Nephron (organoid): ENCODE measurements at regions not wholly inside any gene's neighbourhood (a gene's known extent, or its start where the extent isn't known, plus 50 kb on each side); places are given as distances from the start of the nearest gene placed in this dataset.
"Not testable (repeated sequence)": the region's sequence is repeated elsewhere in the genome, so short reads cannot be mapped to it uniquely, and the experiment has no call there.

Experiments used
- H3K27ac Mint-ChIP-seq, 3 experiments: 2 replicates each; pipeline ENCODE4 v1.8.0; 2020; ENCODE audit warnings: mixed read lengths in 3 of 3, mild to moderate bottlenecking in 2 of 3, moderate library complexity in 1 of 3
- H3K27me3 Mint-ChIP-seq: 2 replicates; pipeline ENCODE4 v1.8.0; 2021; ENCODE audit warnings: low read depth, mild to moderate bottlenecking, moderate library complexity, mixed read lengths
- H3K36me3 Mint-ChIP-seq: 2 replicates; pipeline ENCODE4 v1.8.0; 2020; ENCODE audit warnings: low read depth, mixed read lengths
- H3K4me1 Mint-ChIP-seq: 2 replicates; pipeline ENCODE4 v1.8.0; 2020; ENCODE audit warnings: mixed read lengths
- H3K4me3 Mint-ChIP-seq, 3 experiments: 2 replicates each; pipeline ENCODE4 v1.8.0; 2020; ENCODE audit warnings: mild to moderate bottlenecking in 3 of 3, mixed read lengths in 3 of 3, moderate library complexity in 2 of 3
- H3K9me3 Mint-ChIP-seq: 2 replicates; pipeline ENCODE4 v1.8.0; 2020; ENCODE audit warnings: mixed read lengths
- TF ChIP-seq, protein P1 (sequence below), 3 experiments: fragments of 200-600 bp; sonication (generic); IDR thresholded peaks; one replicate each; pipeline ENCODE4 v1.5.0; 2021; ENCODE audit warnings: antibody characterized with exemption in 3 of 3; ENCODE audit not compliant: unreplicated experiment in 3 of 3

GRCh38 chr7:116405810-116406209, 93.7 kb upstream of the CAV2 start:
- TF ChIP-seq, protein P1, sequence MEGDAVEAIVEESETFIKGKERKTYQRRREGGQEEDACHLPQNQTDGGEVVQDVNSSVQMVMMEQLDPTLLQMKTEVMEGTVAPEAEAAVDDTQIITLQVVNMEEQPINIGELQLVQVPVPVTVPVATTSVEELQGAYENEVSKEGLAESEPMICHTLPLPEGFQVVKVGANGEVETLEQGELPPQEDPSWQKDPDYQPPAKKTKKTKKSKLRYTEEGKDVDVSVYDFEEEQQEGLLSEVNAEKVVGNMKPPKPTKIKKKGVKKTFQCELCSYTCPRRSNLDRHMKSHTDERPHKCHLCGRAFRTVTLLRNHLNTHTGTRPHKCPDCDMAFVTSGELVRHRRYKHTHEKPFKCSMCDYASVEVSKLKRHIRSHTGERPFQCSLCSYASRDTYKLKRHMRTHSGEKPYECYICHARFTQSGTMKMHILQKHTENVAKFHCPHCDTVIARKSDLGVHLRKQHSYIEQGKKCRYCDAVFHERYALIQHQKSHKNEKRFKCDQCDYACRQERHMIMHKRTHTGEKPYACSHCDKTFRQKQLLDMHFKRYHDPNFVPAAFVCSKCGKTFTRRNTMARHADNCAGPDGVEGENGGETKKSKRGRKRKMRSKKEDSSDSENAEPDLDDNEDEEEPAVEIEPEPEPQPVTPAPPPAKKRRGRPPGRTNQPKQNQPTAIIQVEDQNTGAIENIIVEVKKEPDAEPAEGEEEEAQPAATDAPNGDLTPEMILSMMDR (IDR thresholded peaks at IDR 0.05; ENCODE audit: unreplicated experiment in 3 of 3) = no peak
- Mint-ChIP-seq H3K9me3 (peaks cover 6% of the 10 kb centered on the region), H3K36me3 (no peaks in the 10 kb centered on the region), H3K4me1 (peaks cover 7% of the 10 kb centered on the region), H3K4me3 (no peak overlapping the region), H3K27me3 (no peaks in the 10 kb centered on the region), H3K27ac (no peak overlapping the region)

- Mint-ChIP-seq H3K27ac (no peak overlapping the region), H3K36me3 (no peaks in the 10 kb centered on the region), H3K27me3 (no peaks in the 10 kb centered on the region), H3K4me3 (no peak overlapping the region), H3K4me1 (peaks cover 7% of the 10 kb centered on the region), H3K9me3 (peaks cover 6% of the 10 kb centered on the region)
- TF ChIP-seq, protein P1 (IDR thresholded peaks at IDR 0.05; ENCODE audit: unreplicated experiment in 3 of 3) = no peak
Observed at GRCh38 chr7:116407165-116407564, 92.4 kb upstream of the CAV2 start.

- Mint-ChIP-seq H3K36me3 (no peaks in the 10 kb centered on the region), H3K4me1 (peaks cover 5% of the 10 kb centered on the region), H3K27me3 (no peaks in the 10 kb centered on the region), H3K27ac (no peak overlapping the region), H3K9me3 (peaks cover 6% of the 10 kb centered on the region), H3K4me3 (no peak overlapping the region)
- TF ChIP-seq, protein P1 (IDR thresholded peaks at IDR 0.05; ENCODE audit: unreplicated experiment in 3 of 3) = no peak
Observed at GRCh38 chr7:116408166-116408565, 91.4 kb upstream of the CAV2 start.

- H3K4me1 Mint-ChIP-seq, H3K27me3 Mint-ChIP-seq, H3K4me3 Mint-ChIP-seq, H3K36me3 Mint-ChIP-seq, H3K27ac Mint-ChIP-seq, H3K9me3 Mint-ChIP-seq: not testable (repeated sequence)
Observed at GRCh38 chr7:116408831-116409453, 90.6 kb upstream of the CAV2 start.

DNA sequence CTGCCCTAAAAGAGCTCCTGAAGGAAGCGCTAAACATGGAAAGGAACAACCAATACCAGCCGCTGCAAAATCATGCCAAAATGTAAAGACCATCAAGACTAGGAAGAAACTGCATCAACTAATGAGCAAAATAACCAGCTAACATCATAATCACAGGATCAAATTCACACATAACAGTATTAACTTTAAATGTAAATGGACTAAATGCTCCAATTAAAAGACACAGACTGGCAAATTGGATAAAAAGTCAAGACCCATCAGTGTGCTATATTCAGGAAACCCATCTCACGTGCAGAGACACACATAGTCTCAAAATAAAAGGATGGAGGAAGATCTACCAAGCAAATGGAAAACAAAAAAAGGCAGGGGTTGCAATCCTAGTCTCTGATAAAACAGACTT, 88.8 kb upstream of the CAV2 start:
- not testable (repeated sequence) for H3K27ac Mint-ChIP-seq, H3K27me3 Mint-ChIP-seq, H3K4me1 Mint-ChIP-seq, H3K9me3 Mint-ChIP-seq, H3K36me3 Mint-ChIP-seq, H3K4me3 Mint-ChIP-seq

- Mint-ChIP-seq H3K27me3 (no peaks in the 10 kb centered on the region), H3K27ac (no peak overlapping the region), H3K36me3 (no peaks in the 10 kb centered on the region), H3K4me1 (no peaks in the 10 kb centered on the region), H3K4me3 (no peak overlapping the region), H3K9me3 (peaks cover 3% of the 10 kb centered on the region)
- TF ChIP-seq, protein P1 (IDR thresholded peaks at IDR 0.05; ENCODE audit: unreplicated experiment in 3 of 3) = no peak
Observed at GRCh38 chr7:116417593-116418345, 81.8 kb upstream of the CAV2 start.

GRCh38 chr7:116418524-116418923, 81.0 kb upstream of the CAV2 start:
- no peaks in the 10 kb centered on the region for H3K36me3 Mint-ChIP-seq
- H3K27ac Mint-ChIP-seq = no peak overlapping the region
- no peaks in the 10 kb centered on the region for H3K4me1 Mint-ChIP-seq
- TF ChIP-seq, protein P1 (IDR thresholded peaks at IDR 0.05; ENCODE audit: unreplicated experiment in 3 of 3) = no peak
- no peaks in the 10 kb centered on the region for H3K27me3 Mint-ChIP-seq
- H3K4me3 Mint-ChIP-seq = no peak overlapping the region
- peaks cover 3% of the 10 kb centered on the region for H3K9me3 Mint-ChIP-seq
